ENCODE measurements at regions not wholly inside any gene's neighbourhood (a gene's known extent, or its start where the extent isn't known, plus 50 kb on each side); places are given as distances from the start of the nearest gene placed in this dataset.

GRCh38 chr10:71089162-71089561, 123.2 kb upstream of the UNC5B start:
- DNase-seq (ENCODE audit: low read depth) = no peak
- no peak overlapping the region for H3K4me3 ChIP-seq (ENCODE audit: low read length)
- TF ChIP-seq CTCF (conservative IDR thresholded peaks at IDR 0.05; ENCODE audit: low read length) = no peak

- H3K4me3 ChIP-seq (ENCODE audit: low read length) = no peak overlapping the region
- no peak for DNase-seq (ENCODE audit: low read depth)
- no peak for TF ChIP-seq CTCF (conservative IDR thresholded peaks at IDR 0.05; ENCODE audit: low read length)
Observed at GRCh38 chr10:71090330-71090729, 122.0 kb upstream of the UNC5B start.

DNA sequence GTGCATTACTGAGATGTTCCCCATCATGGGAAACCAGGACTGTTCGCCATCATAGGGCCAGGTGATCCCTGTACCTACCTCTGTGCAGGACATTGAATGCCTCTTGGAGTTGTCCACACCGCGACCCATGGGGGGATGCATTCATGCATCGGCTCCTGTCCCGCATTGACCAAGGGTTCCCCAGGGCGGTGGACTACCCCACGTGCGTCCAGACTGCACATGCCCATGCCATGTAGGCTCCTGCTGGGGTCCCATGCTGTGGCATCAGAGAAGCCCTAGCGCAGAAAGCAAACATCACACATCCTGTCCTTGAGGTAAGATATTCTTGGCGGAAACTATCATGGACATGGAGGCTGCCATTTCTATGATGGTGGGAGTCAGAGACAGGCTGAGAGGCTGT, 121.6 kb upstream of the UNC5B start:
- no peak for DNase-seq (ENCODE audit: low read depth)
- no peak overlapping the region for H3K4me3 ChIP-seq (ENCODE audit: low read length)
- TF ChIP-seq CTCF (conservative IDR thresholded peaks at IDR 0.05; ENCODE audit: low read length) = no peak

DNA sequence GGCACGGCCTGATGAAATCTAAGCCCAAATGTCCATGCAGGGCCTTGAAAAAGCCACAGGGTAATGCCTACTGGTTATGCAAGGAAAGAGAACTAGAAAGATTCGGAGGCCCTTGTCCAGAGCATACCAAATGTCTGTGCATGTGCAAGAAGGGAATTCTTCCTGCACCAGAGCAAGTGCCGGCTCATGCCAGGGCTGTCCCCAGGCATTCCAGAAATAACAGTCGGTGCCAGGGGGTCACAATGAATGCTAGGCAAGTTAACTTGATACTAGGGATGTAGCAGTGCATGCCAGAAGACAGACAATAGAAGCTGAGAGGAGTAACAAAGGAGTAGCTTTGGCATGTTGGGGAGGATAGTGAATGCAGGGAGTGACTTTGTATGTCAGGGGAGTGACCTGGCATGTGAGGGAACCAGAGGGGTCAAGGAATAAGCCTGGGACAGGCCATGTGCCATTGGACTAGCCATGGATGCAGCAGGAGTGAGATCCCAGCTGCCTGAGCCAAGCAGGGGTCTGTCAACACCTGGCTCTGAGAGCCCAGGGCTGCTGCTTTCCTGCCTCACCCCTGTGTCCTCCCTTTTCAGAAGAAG, 119.5 kb upstream of the UNC5B start:
- no peak overlapping the region for H3K4me3 ChIP-seq (ENCODE audit: low read length)
- DNase-seq (ENCODE audit: low read depth) = no peak
- no peak for TF ChIP-seq CTCF (conservative IDR thresholded peaks at IDR 0.05; ENCODE audit: low read length)

GRCh38 chr10:71093531-71093930, 118.8 kb upstream of the UNC5B start:
- TF ChIP-seq CTCF (conservative IDR thresholded peaks at IDR 0.05; ENCODE audit: low read length) = no peak
- H3K4me3 ChIP-seq (ENCODE audit: low read length) = no peak overlapping the region
- no peak for DNase-seq (ENCODE audit: low read depth)

DNA sequence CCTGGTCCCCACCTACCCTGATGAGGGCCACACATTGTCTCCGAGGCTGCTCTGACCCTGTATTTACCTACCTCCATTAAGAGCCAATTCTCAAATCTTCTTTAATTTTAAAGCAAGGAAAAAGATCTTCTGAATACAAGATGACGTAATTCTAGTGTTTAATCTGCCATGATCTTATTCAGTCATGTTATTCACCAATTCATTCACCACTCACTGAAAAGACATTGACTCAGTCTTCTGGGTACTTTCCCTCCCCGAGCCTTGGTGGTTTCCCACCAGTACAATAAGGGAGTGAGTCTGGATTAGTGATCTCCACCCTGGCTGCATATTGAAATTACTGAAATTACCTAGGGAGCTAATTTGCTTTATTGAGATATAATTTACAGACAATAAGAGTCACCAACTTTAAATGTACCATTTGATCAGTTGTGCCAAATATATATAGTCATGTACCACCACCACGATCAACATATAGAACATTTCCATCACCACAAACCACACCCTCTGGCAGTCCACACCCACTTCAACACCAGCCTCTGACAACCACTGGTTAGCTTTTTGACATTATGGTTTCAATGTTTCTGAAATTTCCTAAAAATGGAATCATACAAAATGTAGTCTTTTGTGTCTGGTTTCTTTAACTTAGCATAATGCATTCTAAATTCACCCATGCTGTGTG, 117.5 kb upstream of the UNC5B start:
- TF ChIP-seq CTCF (conservative IDR thresholded peaks at IDR 0.05; ENCODE audit: low read length) = no peak
- no peak overlapping the region for H3K4me3 ChIP-seq (ENCODE audit: low read length)
- no peak for DNase-seq (ENCODE audit: low read depth)

DNA sequence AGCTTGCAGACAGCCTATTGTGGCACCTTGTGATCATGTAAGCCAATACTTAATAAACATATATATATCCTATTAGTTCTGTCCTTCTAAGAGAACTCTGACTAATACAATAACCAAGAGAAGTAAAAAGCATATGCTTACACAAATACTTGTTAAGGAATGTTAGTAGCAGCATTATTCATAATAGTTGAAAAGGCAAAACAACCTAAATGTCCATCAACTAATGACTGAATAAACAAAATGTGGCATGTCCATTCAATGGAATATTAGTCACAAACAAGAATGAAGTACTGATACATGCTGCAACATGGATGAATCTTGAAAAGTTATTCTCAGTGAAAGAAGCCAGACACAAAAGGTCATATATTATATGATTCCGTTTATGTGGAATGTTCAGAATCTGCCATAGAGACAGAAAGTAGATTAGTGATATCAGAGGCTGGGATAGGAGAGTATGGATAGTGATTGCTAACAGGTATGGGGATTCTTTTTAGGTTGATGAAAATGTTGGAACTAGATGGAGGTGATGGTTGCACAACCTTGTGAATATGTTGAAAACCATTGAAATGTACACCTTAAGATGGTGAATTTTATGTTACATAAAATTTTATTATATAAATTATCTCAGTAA, 112.5 kb upstream of the UNC5B start:
- no peak for TF ChIP-seq CTCF (conservative IDR thresholded peaks at IDR 0.05; ENCODE audit: low read length)
- H3K4me3 ChIP-seq (ENCODE audit: low read length) = no peak overlapping the region
- DNase-seq (ENCODE audit: low read depth) = no peak
